Natural killer cell treated with Interleukin-12 subunit alpha and Interleukin-12 subunit beta and Interleukin-15 and Interleukin-18, amount 100 ng/mL, for 72 hours (primary cell): ENCODE measurements at regions not wholly inside any gene's neighbourhood (a gene's known extent, or its start where the extent isn't known, plus 50 kb on each side); places are given as distances from the start of the nearest gene placed in this dataset.
"Not testable (repeated sequence)": the region's sequence is repeated elsewhere in the genome, so short reads cannot be mapped to it uniquely, and the experiment has no call there.

Experiments used
- ATAC-seq, 2 donors: fragments of 150-1000 bp; cut with Tn5 transposase in 1 of 2; sonication (Bioruptor Pico), chemical (Tn5 transposase) in 1 of 2; 2 replicates each; pipeline ENCODE4 v1.10.0; 2021
- DNase-seq: peaks from one replicate; pipeline ENCODE4 v3.0.0; 2022; ENCODE audit warnings: low spot score
- H3K27ac Mint-ChIP-seq, 2 donors: 1 replicate in 1 of 2; 2 replicates in 1 of 2; pipeline ENCODE4 v1.8.0; 2022; ENCODE audit warnings: mixed read lengths in 2 of 2, mild to moderate bottlenecking in 1 of 2, moderate library complexity in 1 of 2
- H3K27me3 Mint-ChIP-seq, 2 donors: 1 replicate in 1 of 2; 2 replicates in 1 of 2; pipeline ENCODE4 v1.8.0; 2022; ENCODE audit warnings: mixed read lengths in 2 of 2
- H3K36me3 Mint-ChIP-seq: one replicate; pipeline ENCODE4 v1.8.0; 2022; ENCODE audit warnings: mixed read lengths
- H3K4me1 Mint-ChIP-seq, 2 donors: 1 replicate in 1 of 2; 2 replicates in 1 of 2; pipeline ENCODE4 v1.8.0; 2022; ENCODE audit warnings: low read depth in 2 of 2, mixed read lengths in 2 of 2, mild to moderate bottlenecking in 1 of 2
- H3K4me3 Mint-ChIP-seq: one replicate; pipeline ENCODE4 v1.8.0; 2022; ENCODE audit warnings: mixed read lengths
- H3K9me3 Mint-ChIP-seq: 2 replicates; pipeline ENCODE4 v1.8.0; 2022; ENCODE audit warnings: mixed read lengths

GRCh38 chr12:33514893-33515292, 75.3 kb upstream of the SYT10 start:
- Mint-ChIP-seq H3K9me3 (peaks cover 8% of the 10 kb centered on the region), H3K36me3 (no peaks in the 10 kb centered on the region), H3K27ac (no peak overlapping the region), H3K4me3 (no peak overlapping the region), H3K4me1 (no peaks in the 10 kb centered on the region), H3K27me3 (no peaks in the 10 kb centered on the region)
- DNase-seq (no peak), ATAC-seq (no peak)

GRCh38 chr12:33519566-33519965, 79.9 kb upstream of the SYT10 start:
- Mint-ChIP-seq H3K9me3 (peaks cover 9% of the 10 kb centered on the region), H3K27ac (no peak overlapping the region), H3K36me3 (no peaks in the 10 kb centered on the region), H3K27me3 (no peaks in the 10 kb centered on the region), H3K4me1 (no peaks in the 10 kb centered on the region), H3K4me3 (no peak overlapping the region)
- no peak for DNase-seq
- ATAC-seq, result no peak

- H3K27ac Mint-ChIP-seq, ATAC-seq, H3K27me3 Mint-ChIP-seq, H3K4me3 Mint-ChIP-seq, H3K4me1 Mint-ChIP-seq, DNase-seq, H3K36me3 Mint-ChIP-seq: not testable (repeated sequence)
- peaks cover 12% of the 10 kb centered on the region for H3K9me3 Mint-ChIP-seq
Observed at GRCh38 chr12:33520505-33521302, 81.1 kb upstream of the SYT10 start.

GRCh38 chr12:33529031-33529430, 89.4 kb upstream of the SYT10 start:
- Mint-ChIP-seq H3K4me3 (no peak overlapping the region), H3K27me3 (no peaks in the 10 kb centered on the region), H3K36me3 (no peaks in the 10 kb centered on the region), H3K9me3 (peaks cover 18% of the 10 kb centered on the region), H3K27ac (no peak overlapping the region), H3K4me1 (no peaks in the 10 kb centered on the region)
- DNase-seq (no peak), ATAC-seq (no peak)

- DNase-seq (no peak), ATAC-seq (no peak)
- H3K27me3 Mint-ChIP-seq, result no peaks in the 10 kb centered on the region
- H3K27ac Mint-ChIP-seq, result no peak overlapping the region
- peaks cover 18% of the 10 kb centered on the region for H3K9me3 Mint-ChIP-seq
- H3K36me3 Mint-ChIP-seq, result no peaks in the 10 kb centered on the region
- no peak overlapping the region for H3K4me3 Mint-ChIP-seq
- H3K4me1 Mint-ChIP-seq, result no peaks in the 10 kb centered on the region
Observed at GRCh38 chr12:33529810-33530209, 90.2 kb upstream of the SYT10 start.

GRCh38 chr12:33531261-33531660, 91.6 kb upstream of the SYT10 start:
- DNase-seq (no peak), ATAC-seq (no peak)
- Mint-ChIP-seq H3K27me3 (no peaks in the 10 kb centered on the region), H3K4me1 (no peaks in the 10 kb centered on the region), H3K27ac (no peak overlapping the region), H3K4me3 (no peak overlapping the region), H3K9me3 (peaks cover 11% of the 10 kb centered on the region), H3K36me3 (no peaks in the 10 kb centered on the region)

GRCh38 chr12:33533527-33533926, 93.9 kb upstream of the SYT10 start:
- H3K9me3 Mint-ChIP-seq, result peaks cover 11% of the 10 kb centered on the region
- no peaks in the 10 kb centered on the region for H3K4me1 Mint-ChIP-seq
- DNase-seq, result no peak
- H3K27me3 Mint-ChIP-seq, result no peaks in the 10 kb centered on the region
- H3K36me3 Mint-ChIP-seq, result no peaks in the 10 kb centered on the region
- no peak overlapping the region for H3K27ac Mint-ChIP-seq
- ATAC-seq, result no peak
- H3K4me3 Mint-ChIP-seq, result no peak overlapping the region

- Mint-ChIP-seq H3K9me3 (peaks cover 18% of the 10 kb centered on the region), H3K4me3 (no peak overlapping the region), H3K27me3 (no peaks in the 10 kb centered on the region), H3K4me1 (no peaks in the 10 kb centered on the region), H3K27ac (no peak overlapping the region), H3K36me3 (peaks cover 6% of the 10 kb centered on the region)
- ATAC-seq (no peak), DNase-seq (no peak)
Observed at GRCh38 chr12:33536431-33536830, 96.8 kb upstream of the SYT10 start.

- ATAC-seq (no peak), DNase-seq (no peak)
- H3K27ac Mint-ChIP-seq, result no peak overlapping the region
- H3K27me3 Mint-ChIP-seq, result no peaks in the 10 kb centered on the region
- H3K36me3 Mint-ChIP-seq, result no peaks in the 10 kb centered on the region
- H3K9me3 Mint-ChIP-seq, result peaks cover 13% of the 10 kb centered on the region
- H3K4me3 Mint-ChIP-seq, result no peak overlapping the region
- H3K4me1 Mint-ChIP-seq, result no peaks in the 10 kb centered on the region
Observed at GRCh38 chr12:33546004-33546403, 106.4 kb upstream of the SYT10 start.

- no peak for ATAC-seq
- Mint-ChIP-seq H3K36me3 (no peaks in the 10 kb centered on the region), H3K4me3 (no peak overlapping the region), H3K4me1 (no peaks in the 10 kb centered on the region), H3K9me3 (peaks cover 10% of the 10 kb centered on the region), H3K27ac (no peak overlapping the region), H3K27me3 (no peaks in the 10 kb centered on the region)
- DNase-seq, result no peak
Observed at GRCh38 chr12:33547084-33547483, 107.5 kb upstream of the SYT10 start.

GRCh38 chr12:33550214-33550613, 110.6 kb upstream of the SYT10 start:
- H3K36me3 Mint-ChIP-seq, H3K27ac Mint-ChIP-seq, H3K4me3 Mint-ChIP-seq, DNase-seq, H3K27me3 Mint-ChIP-seq, ATAC-seq, H3K4me1 Mint-ChIP-seq: not testable (repeated sequence)
- H3K9me3 Mint-ChIP-seq, result peaks cover 14% of the 10 kb centered on the region

- H3K4me1 Mint-ChIP-seq, result no peaks in the 10 kb centered on the region
- H3K36me3 Mint-ChIP-seq, result no peaks in the 10 kb centered on the region
- H3K27ac Mint-ChIP-seq, result no peak overlapping the region
- ATAC-seq, result no peak
- H3K4me3 Mint-ChIP-seq, result no peak overlapping the region
- peaks cover 13% of the 10 kb centered on the region for H3K9me3 Mint-ChIP-seq
- no peak for DNase-seq
- H3K27me3 Mint-ChIP-seq, result no peaks in the 10 kb centered on the region
Observed at GRCh38 chr12:33551006-33551405, 111.4 kb upstream of the SYT10 start.

- no peaks in the 10 kb centered on the region for H3K27me3 Mint-ChIP-seq
- no peak overlapping the region for H3K27ac Mint-ChIP-seq
- peaks cover 7% of the 10 kb centered on the region for H3K9me3 Mint-ChIP-seq
- no peaks in the 10 kb centered on the region for H3K4me1 Mint-ChIP-seq
- no peak for ATAC-seq
- H3K4me3 Mint-ChIP-seq, result no peak overlapping the region
- no peaks in the 10 kb centered on the region for H3K36me3 Mint-ChIP-seq
- no peak for DNase-seq
Observed at GRCh38 chr12:33555128-33555527, 115.5 kb upstream of the SYT10 start.

- Mint-ChIP-seq H3K4me3 (no peak overlapping the region), H3K9me3 (peaks cover 17% of the 10 kb centered on the region), H3K36me3 (no peaks in the 10 kb centered on the region), H3K27ac (no peak overlapping the region), H3K4me1 (no peaks in the 10 kb centered on the region), H3K27me3 (no peaks in the 10 kb centered on the region)
- DNase-seq, result no peak
- ATAC-seq, result no peak
Observed at GRCh38 chr12:33560653-33561208, 121.1 kb upstream of the SYT10 start.

- Mint-ChIP-seq H3K4me3 (no peak overlapping the region), H3K9me3 (peaks cover 17% of the 10 kb centered on the region), H3K27me3 (no peaks in the 10 kb centered on the region), H3K4me1 (no peaks in the 10 kb centered on the region), H3K27ac (no peak overlapping the region), H3K36me3 (no peaks in the 10 kb centered on the region)
- ATAC-seq, result no peak
- no peak for DNase-seq
Observed at GRCh38 chr12:33562401-33562800, 122.8 kb upstream of the SYT10 start.
